Fibroblast of villous mesenchyme (primary cell): ENCODE measurements at regions not wholly inside any gene's neighbourhood (a gene's known extent, or its start where the extent isn't known, plus 50 kb on each side); places are given as distances from the start of the nearest gene placed in this dataset.

Experiments used
- DNase-seq: peaks from one replicate; pipeline ENCODE4 v3.0.0-alpha.2; 2010; ENCODE audit warnings: low read depth
- H3K4me3 ChIP-seq: 2 replicates; pipeline ENCODE4 v1.5.1; 2011; ENCODE audit warnings: low read depth, mild to moderate bottlenecking, low read length
- TF ChIP-seq, protein P1 (sequence below): IDR thresholded peaks from 2 replicates; pipeline ENCODE4 v1.5.1; 2012; ENCODE audit warnings: low read depth, mild to moderate bottlenecking, low read length; ENCODE audit not compliant: insufficient read depth

DNA sequence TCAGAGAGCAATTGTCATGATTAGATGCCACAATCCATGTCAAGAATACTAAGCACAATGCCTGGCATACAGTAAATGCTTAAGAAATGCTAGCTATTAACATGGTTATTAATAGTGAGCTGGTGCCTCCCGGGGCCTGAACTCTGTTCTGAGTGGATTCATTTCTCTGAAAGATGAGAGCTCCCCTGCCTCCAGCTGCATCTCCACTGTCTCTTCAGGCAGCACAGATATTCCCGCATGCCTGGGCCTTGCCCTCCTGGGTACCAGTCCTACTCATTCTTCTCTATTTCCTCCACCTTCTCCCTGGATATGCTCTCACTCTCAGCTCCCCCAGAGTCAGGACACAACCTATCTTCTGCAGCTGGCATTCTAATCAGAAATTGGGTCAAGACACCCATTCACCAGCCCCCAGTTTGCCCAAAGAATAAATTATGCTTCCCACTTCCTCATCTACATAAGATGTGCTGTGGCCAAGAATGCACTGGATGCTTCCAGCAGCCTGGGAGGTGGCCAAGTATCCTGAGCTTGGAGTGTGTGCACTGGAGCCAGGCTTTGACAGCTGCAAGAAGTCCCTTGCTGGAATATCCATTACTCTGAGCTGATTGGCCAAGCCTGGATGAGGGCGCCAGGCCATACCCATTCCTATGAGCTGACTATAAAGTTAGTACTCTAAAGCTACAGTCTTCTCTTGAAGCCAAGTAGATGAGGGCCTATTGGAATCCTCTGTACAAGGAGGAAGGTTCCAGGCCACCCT is 669.0 kb downstream of the ACTL7B start:
- TF ChIP-seq, protein P1, sequence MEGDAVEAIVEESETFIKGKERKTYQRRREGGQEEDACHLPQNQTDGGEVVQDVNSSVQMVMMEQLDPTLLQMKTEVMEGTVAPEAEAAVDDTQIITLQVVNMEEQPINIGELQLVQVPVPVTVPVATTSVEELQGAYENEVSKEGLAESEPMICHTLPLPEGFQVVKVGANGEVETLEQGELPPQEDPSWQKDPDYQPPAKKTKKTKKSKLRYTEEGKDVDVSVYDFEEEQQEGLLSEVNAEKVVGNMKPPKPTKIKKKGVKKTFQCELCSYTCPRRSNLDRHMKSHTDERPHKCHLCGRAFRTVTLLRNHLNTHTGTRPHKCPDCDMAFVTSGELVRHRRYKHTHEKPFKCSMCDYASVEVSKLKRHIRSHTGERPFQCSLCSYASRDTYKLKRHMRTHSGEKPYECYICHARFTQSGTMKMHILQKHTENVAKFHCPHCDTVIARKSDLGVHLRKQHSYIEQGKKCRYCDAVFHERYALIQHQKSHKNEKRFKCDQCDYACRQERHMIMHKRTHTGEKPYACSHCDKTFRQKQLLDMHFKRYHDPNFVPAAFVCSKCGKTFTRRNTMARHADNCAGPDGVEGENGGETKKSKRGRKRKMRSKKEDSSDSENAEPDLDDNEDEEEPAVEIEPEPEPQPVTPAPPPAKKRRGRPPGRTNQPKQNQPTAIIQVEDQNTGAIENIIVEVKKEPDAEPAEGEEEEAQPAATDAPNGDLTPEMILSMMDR = no peak
- H3K4me3 ChIP-seq = no peak overlapping the region
- DNase-seq = no peak

DNA sequence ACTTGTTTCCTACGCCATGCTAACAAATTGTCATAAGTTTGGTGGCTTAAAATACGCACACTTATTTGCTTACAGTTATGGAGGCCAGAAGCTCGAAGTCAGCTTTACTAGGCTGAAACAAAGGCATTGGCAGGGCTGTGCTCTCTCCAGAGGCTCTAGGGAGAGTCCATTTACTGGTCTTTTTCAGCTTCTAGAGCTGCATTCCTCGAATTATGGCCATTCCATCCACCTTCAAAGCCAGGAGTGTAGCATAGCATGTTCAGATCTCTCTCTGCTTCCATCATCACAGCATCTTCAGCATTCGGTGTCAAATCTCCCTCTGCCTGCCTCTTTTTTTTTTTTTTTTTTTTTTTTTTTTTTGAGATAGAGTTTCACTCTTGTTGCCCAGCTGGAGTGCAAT is 670.2 kb downstream of the ACTL7B start:
- no peak for DNase-seq
- TF ChIP-seq, protein P1 = no peak
- H3K4me3 ChIP-seq = no peak overlapping the region

DNA sequence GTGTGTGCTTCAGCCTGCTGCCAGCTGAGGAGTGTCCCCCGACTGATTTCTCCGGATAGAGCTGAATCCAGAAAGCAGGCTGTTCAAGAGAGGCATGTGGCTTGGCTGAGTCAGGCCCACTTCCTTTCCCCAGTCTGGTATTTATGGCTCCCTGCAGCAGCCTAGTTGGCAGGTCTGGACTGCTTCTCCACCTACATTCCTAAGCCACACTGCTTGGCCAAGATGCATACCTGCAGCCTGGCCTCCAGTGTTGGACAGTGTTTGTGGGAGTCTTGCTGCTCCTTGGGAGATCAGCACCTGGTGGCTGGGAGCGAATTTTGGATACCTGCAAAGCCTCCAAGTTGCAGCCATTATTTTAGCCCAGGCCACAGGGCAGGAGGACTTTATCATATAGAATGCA is 670.8 kb downstream of the ACTL7B start:
- TF ChIP-seq, protein P1 = no peak
- peak; percentile 32 for DNase-seq
- H3K4me3 ChIP-seq = no peak overlapping the region

DNA sequence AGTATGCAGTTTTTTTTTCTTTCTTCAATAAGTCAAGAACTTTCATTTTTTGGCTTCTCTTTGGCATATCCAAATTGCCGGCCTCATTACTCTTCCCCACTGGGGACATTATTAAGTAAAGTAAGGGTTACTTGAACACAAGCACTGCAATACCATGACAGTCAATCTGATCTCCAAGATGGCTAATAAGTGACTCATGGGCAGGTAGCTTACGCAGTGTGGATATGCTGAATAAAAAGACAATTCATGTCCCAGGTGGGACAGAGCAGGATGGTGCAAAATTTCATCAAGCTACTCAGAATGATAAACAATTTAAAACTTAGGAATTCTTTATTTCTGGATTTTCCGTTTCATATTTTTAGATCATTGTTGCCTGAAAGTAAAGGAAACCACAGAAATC is 671.8 kb downstream of the ACTL7B start:
- TF ChIP-seq, protein P1 = no peak
- H3K4me3 ChIP-seq = no peak overlapping the region
- DNase-seq = no peak

DNA sequence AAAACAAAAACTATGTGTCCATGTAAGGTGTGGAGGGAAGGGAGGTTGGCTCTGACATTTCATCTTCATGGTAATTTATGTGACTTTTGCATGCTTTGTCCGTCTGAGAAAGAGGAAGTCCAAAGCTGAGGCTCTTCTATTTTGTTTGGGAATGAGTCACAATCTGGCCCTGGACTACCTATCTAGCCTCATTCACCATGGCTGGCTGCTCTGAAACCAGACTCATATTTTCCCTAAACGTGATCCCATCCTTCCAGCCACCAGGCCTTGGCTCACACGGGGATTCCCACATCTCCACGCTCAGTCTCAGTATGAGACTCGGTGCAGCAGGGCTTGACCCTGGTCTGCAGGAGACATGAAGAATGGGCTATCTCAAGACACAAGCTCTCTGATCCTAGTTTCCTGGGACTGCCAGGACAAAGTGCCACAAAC is 672.8 kb downstream of the ACTL7B start:
- DNase-seq = no peak
- H3K4me3 ChIP-seq = no peak overlapping the region
- TF ChIP-seq, protein P1 = no peak

DNA sequence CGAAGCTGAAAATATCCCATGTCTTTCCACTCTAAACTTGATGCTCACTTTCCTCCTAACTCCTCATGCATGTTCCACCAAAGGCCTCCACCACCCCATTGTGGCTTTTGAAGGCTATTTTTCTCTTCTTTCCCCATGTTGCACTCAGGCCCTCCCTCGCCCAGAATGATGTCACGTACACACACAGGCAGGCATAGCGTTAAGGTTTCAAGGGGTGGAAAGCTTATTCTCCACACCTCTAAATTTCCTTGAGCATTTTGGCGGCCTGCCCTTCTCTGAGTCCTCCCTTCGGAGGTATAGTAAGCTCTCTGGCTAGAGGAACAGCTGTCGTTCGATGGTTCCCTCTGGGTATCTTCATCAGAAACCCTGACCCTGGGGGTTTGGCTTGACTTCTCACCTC is 673.5 kb downstream of the ACTL7B start:
- no peak for DNase-seq
- no peak overlapping the region for H3K4me3 ChIP-seq
- TF ChIP-seq, protein P1 = no peak

DNA sequence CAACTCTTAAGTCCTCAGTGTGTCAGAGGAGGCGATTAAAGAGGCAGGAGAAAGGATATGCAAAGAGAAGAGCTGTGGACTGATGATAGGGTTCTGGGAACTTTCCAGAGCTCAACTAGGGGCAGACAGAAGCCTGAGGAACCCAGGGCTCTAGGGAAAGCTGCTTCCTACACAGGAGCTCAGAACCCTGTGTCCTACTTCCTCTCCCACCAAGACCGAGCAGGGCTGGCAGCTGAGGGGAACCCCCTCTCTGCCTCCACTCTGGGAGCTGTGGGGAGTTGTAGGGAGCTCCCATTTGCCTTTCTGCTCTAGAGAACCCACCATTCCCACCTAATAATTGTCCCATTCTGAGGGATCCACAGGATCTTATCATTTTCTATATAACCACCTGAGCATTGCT is 674.3 kb downstream of the ACTL7B start:
- no peak for DNase-seq
- TF ChIP-seq, protein P1 = no peak
- H3K4me3 ChIP-seq = no peak overlapping the region
